HG02981 (cell line): ENCODE measurements at regions not wholly inside any gene's neighbourhood (a gene's known extent, or its start where the extent isn't known, plus 50 kb on each side); places are given as distances from the start of the nearest gene placed in this dataset.
"Not testable (repeated sequence)": the region's sequence is repeated elsewhere in the genome, so short reads cannot be mapped to it uniquely, and the experiment has no call there.

ENCODE experiments used
- ATAC-seq: cut with Tn5 transposase; IDR thresholded peaks from one replicate; pipeline ENCODE4 v1.9.1; 2021; ENCODE audit warnings: mild to moderate bottlenecking, moderate library complexity; ENCODE audit not compliant: unreplicated experiment

DNA sequence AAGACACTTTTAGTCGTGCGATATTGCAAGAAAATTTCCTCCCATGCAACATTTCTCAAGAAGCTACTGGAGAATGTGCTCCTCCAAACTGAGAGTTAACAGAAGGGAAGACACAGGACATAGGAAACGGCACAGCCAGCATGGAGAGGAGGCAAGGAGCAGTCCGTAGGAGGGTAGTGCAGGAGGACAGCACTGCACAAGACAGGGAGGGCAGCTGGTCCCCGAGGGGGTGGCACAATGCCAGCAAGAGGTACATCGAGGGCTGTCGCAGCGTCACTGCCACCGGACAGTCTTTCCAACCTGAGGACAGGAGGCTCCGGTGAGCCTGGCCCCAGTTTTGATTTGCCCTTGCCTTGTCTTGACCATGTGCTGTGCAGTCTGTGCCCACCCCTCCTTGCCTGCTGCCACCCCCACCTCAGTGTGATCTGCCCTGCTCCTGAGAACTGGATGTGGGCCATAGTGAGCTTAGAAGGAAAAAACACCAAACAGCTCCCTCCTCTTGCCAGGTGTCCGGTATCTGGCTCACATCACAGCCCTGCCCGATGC lies 81.6 kb upstream of the LAPTM4A start:
- no peak for ATAC-seq

DNA sequence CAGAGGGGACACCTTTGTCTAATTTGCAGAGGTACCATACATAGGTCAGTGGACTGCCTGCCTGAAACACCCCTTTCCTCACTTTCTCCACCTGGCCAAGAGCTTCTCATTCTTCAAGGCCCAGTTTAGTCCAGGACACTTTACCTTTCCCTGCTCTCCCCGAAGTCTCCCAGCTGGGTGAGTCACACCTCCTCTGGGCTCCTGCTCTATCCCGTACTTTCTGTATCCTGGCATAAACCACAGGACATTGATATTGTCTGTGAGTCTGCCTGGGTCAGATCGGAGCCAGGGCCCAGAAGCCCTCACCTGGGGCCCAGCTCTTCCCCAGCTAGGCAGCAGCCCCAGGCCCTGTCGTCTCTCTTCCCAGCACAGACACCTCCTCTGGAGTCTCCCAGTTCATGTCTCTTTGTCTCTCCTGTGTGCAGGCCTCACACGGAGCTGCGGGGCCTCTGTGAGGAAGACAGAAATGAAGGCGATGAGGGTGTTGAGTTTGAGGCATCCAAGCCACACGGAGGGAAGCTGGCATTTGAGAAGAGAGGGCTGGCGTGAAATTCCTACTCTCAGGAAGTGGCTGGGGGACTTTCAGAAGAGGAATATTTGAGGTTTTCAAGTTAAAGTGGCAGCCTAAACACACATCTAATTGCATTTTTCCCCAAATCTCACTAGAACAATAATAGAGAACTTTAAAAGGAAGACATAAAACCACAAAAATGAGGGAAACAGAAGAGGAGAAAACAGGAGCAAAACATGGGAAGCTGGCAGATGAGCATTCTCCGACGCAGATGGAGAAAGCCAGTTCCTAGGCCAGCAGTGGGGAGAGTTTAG lies 79.6 kb upstream of the LAPTM4A start:
- ATAC-seq, result no peak

DNA sequence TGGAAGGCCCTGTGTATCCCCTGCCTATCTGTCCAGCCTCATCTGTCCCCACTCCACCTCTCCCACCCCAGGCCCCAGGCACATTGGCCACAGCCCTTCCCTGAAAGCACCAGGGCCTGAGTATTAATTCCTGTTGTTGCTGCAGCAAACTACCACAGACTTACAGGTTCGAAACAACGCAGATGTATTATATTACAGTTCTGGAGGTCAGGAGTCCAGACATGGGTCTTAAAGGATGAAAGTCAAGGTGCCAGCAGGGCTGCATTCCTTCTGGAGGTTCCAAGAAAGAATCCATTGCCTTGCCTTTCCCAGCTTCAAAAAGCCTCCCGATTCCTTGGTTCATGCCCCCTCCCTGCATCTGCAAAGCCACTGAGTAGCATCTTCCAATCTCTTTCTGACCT lies 78.7 kb upstream of the LAPTM4A start:
- no peak for ATAC-seq

DNA sequence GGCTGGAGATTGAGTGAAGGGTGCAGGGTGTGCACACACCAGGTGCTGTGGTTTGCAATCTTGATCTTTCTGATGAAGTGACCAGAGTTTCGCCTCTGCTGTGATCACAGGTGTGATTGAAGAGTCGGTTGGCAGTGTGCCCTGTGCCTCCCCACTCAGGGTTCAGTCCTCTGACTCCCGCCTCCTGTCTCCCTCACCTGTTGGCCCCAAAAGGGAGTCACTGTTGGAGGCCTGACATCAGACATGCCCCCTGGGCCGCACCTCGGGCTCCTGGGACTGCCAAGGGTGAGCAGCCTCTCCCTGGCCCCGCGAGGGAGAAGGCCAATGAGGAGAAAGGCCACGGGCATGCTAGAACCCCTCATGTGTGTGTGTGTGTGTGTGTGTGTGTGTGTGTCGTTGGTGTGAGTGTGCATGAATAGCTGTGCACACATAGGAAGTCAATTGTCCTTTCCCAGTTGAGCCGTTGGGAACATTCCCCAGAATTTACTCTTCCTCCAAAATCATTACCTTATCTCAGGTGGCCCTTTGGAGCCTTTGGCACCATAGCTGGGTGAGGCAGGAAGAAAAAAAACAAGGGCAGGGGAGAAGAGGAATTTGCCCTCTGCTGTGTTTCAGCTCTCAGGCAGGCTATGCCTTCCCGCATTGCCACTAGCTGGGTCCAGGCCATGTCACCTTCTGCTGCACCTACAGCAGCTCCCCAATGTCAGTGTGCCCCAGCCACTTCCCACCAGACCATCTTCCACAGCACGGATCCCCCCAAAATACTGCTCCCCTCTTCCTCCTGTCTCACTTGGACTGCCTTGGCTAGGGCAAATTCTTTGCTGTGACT lies 78.1 kb upstream of the LAPTM4A start:
- ATAC-seq, result no peak

DNA sequence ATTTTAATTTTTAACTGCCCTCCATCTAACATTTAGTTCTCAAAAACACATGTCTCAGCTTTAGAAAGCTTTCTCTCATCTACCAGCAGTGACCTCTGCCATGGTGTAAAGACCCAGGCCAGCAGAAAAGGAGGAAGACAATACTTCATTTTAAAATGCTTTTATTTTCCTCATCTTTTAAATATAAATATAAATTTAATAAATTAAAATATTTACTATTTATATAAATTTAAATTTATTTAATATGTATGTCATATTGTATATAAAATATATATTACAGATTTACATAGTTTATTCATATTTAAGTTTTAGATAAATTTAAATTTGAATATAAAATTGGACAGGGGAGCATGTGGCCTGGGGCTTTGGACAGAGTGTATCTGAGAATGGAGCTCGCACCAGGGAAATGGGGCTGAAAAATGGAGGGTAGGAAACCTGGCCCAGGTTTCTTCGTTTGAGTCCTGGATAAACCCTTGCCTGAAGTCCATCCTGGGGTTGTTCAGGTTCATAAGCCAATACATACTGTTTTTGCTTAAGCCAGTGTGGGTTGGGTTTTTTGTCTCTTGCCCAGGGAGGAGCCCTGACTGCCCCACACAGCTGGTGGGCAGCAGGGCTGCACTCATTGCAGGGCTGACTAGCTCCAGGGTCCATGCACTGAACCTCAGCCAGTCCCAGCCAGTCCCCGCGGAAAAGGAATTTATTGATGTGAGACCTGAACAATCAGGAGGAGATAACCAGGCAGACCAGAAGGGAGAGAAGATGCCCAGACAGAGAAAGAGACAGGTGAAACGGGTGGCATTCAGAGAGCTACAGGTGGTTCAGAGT lies 77.3 kb upstream of the LAPTM4A start:
- no peak for ATAC-seq

DNA sequence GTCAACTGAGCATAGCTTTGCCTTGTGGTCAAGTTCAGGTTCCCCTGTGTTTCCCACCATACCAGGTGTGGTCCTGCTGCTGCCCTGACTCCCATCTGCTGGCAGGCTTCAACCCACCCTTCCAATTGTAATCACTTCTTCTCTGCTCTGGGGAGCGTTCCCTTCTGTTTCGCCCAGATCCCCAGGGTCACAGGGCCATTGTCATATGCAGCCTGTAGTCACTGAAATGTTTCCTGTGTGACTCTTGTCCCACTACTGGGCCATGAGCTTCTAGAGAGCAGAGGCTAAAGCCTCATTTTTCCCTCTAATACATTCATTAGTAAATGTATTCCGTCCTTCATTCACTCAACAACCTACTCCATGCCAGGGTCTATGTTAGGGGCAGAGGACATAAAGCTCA lies 75.0 kb upstream of the LAPTM4A start:
- no peak for ATAC-seq

DNA sequence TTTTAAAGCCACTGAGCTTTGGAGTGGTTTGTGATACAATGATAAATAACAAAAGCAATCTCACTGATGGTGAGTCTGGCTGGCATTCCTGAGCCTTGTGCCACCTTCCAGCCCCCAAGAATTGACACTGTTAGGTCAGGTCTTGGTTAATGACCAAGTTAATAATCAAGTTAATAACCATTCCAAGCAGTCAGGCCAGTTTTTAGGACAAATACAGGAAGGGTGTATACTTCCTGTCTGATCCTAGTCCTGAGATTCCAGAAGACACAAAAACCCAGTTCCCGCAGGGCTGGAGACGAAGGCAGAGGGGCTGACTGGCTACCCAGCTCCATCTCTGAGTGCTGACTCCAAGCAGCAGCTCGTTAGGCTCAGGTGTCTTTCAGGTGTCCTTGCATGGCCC lies 74.6 kb upstream of the LAPTM4A start:
- no peak for ATAC-seq

DNA sequence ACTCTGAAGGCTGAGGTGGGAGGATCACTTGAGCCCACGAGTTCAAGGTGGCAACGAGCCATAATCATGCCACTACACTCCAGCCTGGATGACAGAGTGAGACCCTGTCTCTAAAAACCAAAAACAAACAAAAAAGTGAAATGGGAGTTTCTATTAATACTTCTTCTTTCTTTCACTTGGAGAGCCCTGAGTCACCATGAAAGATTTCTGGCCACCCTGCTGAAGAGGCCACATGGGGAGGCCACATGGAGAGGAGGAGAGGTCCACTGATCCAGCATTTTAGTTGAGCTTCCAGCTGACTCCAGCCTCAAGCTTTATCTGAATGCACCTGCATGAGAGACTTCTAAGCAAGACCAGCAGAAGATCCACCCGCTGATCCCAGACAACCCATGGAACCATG lies 74.2 kb upstream of the LAPTM4A start:
- no peak for ATAC-seq

DNA sequence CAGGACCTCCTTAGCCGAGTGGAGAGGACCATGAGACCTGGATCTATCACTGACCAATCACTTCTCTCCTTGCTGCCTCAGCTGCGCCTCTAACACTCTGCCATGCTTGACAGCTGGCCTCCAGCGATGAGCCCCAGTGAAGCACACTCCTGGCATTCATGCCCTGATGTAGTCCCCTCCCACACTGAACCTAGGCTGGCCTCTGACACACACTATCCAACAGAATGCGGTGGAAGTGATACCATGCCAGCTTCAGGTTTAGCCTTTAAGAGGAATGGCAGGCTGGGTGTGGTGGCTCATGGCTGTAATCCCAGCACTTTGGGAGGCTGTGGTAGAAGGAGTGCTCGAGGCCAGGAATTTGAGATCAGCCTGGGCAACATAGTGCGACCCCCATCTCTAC lies 73.7 kb upstream of the LAPTM4A start:
- ATAC-seq, result no peak

DNA sequence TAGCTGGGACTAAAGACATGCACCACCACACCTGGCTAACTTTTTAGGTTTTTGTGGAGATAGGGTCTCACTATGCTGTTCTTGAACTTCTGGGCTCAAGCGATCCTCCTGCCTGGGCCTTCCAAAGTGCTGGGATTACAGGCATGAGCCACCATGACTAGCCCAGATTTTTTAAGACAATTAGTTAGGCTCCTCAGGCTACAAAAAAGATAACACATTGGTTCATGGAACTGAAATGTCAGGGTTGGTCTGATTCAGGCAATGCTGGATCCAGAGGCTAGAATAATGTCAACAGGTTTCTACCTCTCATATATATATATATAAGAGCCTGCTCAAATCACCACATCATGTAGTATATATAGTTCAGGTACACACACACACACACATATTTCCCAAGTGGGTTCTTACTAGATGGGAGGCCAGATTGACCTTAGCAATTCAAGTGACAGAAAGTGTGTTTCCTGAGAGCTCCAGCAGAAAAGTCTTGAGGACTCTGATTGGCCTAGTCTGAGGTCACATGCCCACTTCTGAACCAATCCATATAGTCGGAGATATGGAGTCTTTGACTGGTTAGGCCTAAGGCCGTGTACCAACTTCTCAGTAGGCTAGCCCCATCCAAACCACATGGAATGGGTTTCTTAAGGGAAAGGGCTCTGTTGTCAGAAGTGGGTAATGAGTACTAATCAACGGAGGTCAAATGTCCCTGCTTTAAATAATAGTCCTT lies 72.6 kb upstream of the LAPTM4A start:
- no peak for ATAC-seq

DNA sequence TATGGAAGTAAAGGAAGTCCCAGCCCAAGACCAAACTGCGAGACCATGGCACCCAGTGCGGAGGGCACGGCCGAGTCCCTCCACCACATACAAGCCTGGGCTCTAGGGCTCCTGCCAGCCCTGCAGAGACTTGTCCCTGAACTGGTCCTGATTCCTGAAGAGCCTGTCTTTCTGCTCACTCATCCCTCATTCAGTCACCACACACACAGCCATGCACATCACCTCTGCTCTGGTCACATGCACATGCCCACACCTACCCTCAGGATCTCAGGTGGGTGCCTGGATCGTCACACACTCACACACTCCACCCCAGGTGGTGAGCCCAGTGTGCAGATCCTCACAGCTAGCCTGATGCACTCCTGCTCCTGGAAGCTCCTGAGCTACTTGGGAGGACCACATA lies 71.4 kb upstream of the LAPTM4A start:
- ATAC-seq, result no peak

DNA sequence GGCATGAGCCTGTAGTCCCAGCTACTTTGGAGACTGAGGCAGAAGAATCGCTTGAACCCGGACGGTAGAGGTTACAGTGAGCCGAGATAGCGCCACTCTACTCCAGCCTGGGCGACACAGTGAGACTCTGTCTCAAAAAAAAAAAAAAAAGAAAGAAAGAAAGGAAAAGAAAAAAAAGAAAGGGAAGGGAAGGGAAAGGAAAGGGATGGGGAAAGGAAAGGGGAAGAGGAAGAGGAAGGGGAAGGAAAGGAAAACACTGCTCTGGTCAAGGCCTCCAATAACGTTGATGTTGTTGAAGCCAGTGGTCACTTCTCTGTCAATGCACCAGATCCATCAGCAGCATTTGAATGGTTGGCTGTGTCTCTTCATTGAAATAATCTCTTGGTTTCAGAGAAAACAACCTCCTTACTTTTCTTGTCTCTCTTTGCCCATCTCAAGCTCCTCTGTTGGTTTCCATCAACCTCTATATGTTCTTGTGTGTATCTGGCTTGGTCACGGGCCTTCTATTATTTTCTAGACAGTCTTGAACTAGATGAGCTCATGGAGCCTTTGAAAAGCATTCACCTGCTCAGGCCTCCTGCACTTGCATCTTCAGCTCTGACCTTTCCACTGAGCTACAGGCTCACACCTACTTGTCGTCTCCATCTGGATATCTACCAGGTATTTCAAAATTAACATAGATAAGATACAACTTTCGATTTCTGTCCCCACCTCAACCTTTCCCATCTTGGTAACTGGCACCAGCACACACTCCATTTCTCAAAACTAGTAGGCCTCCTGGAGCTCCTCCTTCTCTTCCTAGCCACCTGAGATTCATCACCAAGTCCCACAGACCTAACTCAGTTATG lies 69.4 kb upstream of the LAPTM4A start:
- no peak for ATAC-seq

DNA sequence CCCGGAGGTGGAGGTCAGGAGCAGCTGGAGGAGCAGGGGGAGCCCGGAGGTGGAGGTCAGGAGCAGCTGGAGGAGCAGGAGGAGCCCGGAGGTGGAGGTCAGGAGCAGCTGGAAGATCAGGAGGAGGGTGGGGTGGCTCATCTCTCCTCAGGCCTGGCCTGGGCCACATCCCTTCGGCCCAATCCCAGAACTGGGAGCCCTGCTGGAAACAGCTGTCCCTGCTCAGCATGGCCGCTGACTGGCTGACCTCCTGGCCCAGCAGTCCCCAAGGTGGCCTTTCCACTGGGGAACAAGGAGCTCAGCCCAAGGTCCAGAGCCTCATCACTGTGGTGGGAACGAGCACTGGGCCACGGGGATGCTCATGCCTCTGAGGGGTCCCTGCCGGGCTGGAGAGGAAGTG lies 66.6 kb upstream of the LAPTM4A start:
- ATAC-seq, result no peak

DNA sequence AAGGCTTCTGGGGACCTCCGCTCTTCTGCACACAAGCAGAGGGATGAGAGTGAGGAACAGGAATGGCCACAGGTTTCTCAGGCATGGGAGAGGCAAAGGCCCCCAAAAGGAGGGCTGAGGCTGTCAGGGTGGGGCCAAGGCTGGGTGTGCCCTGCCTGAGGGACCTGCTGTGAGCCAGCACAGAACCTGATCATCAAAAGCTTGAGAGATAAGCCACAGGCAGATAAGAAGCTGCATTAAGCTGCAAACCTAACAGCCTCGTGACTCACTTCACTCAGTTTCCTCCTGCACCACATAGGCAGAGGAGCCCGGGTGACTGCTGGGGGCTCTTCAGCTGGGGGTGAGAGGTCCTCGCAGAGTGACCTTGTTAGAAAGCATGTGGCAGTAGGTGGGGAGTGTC lies 64.5 kb upstream of the LAPTM4A start:
- ATAC-seq, result no peak

DNA sequence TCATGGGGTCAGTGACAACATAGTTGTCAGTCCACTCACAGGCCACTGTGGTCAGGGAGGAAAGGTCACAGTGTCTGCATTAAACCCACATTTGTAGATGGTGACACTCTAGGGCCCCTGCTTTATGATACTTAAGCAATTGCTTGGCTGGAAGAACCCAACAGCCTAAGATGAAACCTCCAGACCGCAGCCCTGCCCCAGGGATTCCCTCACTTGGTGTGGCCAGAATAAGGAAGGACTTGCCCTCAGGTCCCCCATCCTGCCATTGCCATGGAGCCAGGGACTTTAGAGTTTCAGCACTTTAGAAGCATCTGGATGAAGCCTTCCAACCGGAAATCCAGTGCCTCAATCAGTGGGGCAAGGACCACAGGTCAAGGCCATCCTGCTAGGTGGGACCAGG lies 63.9 kb upstream of the LAPTM4A start:
- no peak for ATAC-seq

DNA sequence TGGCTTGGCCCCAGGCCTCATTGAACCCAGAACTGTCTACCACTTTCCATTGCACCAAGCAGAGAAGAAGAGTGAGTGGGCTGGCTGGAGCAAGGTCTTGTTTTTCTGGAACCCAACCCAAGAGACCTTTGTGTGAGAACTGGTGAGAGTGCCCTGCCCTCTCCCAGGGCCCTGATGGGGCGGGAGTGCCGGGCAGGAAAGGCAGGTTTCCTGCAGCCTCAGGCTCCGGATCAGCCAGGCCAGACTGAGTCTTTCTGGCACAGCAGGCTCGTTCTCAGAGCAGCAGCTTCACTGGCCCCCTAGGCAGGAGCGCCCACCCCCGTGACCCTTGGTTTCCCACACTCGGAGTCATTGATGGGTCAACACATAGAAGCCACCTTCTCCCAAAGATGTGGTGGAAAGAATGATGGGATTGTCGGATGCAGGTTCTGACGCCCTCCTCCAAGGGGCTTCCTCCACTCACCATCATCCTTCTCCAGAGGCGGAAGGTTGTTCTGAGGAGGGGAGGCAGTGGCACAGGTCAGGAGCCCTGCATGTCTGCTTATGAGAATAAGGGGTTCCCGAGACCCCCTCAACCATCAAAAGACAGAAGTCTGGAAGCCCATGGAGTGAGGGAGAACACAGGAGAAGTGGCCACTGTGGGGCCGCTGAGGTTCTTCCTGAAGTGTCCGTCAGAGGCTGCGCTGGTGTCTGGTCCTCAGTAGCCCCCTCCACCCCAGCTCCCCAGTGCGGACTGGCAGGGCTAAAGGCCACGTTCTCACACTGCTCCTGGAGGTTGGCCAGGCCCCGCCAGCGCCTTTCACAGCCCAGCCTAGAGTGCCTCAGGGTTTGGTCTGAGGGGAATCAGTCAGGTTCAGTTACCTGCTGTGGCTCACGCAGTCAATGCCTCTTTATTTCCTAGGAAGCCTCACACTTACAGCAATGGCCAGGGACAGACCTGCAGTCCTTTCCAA lies 62.8 kb upstream of the LAPTM4A start:
- ATAC-seq, result no peak

DNA sequence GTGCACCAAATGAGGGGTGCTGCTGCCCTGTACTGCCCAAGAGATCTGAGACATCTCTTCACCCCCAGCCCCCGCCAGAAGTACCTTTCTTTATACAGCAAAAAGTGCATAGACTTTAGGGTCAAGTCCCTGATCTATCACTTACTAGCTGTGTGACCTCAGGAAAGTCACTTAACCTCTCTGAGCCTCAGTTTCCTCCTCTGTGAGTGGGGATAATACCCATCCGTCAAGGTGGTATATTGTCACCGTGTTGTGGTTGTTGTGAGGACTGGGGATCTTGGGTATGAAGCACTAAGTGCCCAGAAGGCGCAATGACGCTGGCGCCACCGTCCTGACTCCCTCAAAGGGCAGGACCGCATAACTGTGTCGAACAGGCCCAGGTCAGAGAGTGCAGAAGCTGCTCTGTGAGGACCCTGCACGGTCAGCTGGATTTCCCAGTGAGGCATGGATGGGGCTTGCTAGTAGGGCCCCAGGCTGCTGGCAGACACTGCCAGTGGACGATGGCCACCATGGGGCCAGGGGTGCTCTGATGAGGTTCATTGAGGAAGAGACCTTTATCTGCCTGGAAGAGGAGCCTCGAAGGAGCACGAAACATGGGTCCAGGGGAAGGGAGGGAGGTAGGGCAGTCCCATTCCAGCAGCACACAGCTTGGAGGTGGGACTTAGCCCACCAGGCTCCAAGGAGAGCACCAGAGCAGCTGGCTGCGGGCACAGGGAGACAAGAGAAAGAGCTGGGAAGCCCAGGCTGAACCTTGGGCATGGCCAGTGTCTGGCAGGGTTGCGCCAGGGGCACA lies 61.8 kb upstream of the LAPTM4A start:
- no peak for ATAC-seq

DNA sequence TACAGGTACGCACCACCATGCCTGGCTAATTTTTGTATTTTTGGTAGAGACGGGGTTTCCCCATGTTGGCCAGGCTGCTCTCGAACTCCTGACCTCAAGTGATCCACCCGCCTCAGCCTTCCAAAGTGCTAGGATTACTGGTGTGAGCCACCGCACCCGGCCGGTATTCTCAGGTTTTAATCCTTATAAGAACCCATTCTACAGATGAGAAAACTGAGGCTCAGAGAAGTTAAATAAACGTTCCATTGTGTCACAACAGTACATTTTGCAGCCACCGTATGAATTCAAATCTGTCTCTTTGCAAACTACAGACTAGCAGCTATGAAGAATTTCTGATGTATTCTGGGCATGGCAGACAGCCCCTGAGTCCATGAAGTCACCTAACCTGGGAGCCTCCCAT lies 60.9 kb upstream of the LAPTM4A start:
- ATAC-seq, result not testable (repeated sequence)
